ENCODE measurements at regions not wholly inside any gene's neighbourhood (a gene's known extent, or its start where the extent isn't known, plus 50 kb on each side); places are given as distances from the start of the nearest gene placed in this dataset.

DNA sequence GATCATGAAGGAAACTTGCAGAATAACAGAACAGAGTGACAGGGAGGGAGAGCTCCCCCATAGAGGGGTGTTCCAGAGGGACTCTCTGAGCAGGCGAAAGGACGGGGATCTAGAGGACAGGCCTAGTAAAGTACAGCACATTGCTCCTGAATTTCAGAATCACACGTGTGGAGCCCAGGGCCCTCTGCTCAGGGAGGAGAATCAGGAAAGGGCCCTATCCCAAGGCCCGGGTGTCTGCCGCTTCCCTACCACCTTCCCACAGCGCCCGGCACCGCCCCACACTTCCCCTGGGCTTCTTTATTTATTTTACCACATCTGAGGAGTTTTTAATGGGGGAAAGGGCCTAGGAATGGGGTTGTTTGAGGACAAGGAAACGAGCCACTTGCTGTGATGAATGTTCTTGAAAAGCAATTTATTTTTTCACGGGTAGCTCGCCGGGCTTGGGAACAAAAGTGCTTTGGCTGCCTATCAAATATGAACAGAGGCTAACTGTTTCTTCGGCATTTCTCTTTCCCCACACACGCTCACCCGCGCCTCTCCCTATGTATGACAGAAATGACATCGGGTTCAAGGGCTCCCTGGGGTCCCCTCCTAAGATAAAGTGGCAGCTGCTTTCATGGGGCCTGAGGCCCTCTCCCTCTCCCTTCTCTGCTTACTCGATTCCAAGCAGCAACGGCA, 79.3 kb upstream of the GLI2 start:
- no peak for DNase-seq (ENCODE audit: low read depth in 2 of 2)

DNA sequence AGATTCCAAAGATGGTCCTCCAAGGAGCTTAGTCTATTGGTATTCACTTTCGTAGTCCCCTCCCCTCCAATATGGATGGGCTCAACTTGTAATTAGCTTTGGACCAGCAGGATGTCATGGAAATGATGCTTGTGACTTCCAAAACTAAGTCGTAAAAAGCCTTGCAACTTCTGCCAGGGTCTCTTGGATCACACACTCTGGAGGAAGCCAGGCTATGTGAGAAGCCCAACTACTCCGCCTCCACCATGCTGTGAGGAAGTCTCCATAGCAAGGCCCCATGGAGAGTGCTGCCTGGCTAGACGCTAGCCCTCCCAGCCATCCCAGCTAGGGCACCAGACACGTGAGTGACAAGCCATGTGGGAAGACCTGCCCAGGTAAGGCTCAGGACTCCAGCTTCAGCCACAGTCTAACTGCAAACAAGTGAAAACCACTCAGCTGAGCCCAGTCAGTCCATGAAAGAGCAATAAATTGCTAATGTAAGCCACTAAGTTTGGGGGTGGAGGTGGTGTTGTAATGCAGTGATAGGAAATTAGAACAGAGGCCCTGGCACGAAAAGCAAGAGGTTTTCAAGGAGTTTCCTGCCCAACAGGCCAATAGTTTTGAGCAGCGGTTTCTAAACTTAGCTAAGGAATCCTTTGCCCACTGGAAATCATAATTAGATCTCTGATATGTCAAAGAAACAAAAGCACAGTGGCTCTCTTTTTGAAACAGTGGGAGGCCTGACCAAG, 77.5 kb upstream of the GLI2 start:
- no peak for DNase-seq (ENCODE audit: low read depth in 2 of 2)

DNA sequence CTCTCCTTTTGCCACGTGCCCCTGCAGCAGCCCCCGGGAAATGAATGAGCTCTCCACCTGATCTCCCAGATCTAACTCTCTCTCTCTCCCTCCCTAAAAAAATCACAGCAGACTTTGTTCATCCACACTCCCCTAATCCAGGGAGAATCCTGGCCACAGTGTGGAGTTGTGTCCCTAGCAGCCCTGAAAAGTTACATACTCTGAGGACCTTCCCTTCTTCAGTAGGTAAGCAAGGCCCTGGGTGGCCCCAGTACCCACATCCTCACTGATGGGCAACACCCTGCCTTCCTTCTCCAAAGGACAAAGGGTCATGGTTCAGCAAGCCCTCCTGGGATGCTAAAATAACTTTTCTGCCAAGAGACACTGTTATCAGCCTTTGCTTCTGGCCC, 76.9 kb upstream of the GLI2 start:
- no peak for DNase-seq (ENCODE audit: low read depth in 2 of 2)

DNA sequence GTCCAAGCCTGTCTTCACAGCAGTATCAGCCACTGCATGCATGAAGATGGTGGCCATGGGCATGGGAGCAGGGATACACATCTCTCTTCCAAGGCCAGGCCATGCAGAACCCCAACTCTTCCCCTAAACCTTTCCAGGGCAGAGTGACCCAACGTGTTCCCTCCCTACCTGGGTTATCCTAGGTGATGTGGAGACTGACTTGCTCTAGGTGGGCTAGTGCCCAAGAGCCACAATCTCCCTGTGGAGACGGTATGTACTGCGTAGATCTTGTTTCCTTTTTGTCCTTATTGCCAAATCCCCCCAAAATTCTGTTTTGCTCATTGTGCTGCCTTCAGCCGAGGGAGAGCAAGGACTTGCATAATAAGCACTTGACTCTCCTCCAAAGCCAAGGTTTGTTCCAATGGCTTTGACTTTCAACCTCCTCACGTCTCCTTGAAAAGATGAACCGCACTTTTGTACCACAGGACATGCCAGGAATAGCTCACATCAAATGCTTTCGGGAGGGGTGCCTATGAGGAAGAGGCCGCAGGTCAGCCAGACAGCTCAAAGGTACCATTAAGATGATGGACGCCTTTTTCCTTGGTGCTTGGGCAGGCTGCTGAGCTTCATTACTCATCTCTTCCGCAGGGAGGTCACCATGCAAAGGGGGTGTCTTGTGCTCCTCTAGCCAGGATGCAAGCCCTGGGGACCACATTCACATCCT, 76.2 kb upstream of the GLI2 start:
- DNase-seq (ENCODE audit: low read depth in 2 of 2), result no peak

DNA sequence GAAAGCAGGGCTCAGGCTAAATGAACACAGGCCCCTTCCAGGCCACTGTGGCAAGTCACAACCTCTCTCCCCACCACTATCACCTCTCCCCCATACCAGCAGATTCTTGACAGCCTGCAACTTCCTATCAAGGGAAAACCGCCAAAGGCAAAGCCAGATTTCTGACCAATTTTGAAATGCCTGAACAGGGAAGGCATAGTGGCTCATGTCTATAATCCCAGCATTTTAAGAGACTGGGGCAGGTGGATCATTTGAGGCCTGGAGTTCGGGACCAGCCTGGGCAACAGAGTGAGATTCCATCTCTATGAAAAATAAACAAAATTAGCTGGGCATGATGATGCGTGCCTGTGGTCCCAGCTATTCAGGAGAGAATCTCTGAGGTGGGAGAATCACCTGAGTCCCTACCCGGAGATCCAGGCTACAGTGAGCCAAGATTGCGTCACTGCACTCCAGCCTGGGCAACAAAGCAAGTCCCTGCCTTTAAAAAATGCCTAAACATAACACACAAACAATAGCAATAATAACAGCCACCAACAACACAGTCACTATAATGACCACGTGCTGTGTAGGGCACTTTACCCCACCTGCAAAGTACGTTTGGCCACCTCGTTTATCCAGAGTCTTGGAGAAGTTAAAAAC, 75.5 kb upstream of the GLI2 start:
- no peak for DNase-seq (ENCODE audit: low read depth in 2 of 2)

DNA sequence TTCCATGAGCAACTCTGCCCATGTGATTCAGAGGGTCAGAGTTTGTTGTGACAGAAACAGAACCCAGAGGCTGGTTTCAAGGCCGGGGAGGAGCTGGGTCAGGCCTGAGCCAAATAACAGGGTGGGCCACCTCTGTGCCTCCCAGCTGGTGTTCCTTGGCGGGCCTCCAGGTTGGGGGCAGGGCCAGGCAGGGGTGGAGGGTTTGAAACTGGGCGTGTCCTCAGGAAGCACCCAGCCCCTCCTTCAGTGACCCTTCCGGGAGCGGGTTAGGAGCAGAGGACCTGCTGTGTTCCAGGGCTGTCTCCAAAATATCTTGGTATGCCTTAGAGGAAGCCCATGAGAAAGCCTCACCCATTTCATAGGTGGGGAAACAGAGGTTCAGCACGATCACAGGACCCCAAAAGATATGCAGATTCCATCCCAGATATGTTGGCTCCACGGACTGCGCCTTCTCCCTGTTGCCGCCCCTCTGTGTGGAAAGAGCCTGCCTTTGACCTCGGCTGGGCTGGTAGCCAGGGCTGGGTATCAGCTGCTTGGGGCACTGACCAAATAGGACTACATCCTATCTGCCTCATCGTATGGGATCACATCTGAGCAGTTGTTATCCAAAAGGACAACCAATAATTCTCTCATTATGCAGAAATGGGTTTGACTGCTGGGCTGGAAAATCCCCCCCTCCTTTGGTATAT, 74.8 kb upstream of the GLI2 start:
- DNase-seq (ENCODE audit: low read depth in 2 of 2), result no peak

DNA sequence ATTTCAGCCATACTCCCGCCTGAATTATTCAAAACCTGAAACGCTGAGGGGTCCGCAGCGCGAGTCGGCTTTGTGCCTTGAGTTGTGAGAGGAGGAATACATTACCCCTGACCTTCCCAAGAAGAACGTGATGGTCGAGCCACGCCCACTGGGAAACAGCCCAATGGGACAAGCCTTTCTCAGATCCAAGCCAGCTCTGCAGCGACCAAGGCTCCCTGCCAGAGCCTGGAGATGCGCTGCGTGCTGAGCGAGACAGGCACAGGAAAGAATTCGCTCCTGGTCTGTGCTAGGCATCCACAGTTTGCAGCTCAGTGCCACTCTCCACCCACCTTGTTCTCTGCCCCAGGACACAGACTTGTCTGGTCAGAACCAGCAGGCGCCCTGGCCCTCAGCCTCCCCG, 74.1 kb upstream of the GLI2 start:
- DNase-seq (ENCODE audit: low read depth in 2 of 2), result no peak

DNA sequence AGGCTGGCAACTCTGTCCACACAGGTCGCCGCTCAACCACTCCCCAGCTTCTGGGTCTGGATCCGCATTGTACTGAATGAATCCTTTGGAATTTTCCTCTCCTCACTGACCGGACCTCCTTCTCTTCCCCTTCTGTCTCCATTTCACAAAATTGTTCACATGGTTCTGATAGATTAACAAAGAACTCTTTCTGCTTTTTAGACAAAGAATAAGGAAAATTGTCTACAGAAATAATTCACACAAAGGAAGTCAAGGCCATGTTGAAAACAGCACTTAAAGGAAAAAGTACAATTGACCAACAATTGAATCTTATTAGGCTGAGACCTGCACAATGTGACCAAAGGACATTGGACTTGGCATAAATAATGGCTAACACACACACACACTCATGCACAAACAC, 73.6 kb upstream of the GLI2 start:
- DNase-seq (ENCODE audit: low read depth in 2 of 2), result no peak

DNA sequence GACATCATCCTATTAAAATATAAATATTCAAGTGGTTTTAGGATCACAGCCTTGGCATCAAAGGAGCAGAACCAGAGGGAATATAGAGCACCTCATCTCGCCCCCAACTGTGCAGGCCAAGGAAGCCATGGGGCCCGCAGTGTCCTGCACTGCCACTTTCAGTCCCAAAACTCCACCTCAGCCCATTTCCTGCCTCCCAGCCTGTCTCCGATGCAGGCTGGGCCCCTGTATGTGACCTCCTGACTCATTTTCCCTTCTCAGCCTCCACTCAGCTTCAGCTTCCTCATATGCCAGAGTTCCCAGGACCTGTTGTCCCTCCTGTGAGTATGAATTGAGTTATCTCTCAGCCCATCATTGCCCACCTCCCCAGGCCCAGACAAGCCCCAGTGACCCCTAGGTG, 72.9 kb upstream of the GLI2 start:
- DNase-seq (ENCODE audit: low read depth in 2 of 2), result no peak

DNA sequence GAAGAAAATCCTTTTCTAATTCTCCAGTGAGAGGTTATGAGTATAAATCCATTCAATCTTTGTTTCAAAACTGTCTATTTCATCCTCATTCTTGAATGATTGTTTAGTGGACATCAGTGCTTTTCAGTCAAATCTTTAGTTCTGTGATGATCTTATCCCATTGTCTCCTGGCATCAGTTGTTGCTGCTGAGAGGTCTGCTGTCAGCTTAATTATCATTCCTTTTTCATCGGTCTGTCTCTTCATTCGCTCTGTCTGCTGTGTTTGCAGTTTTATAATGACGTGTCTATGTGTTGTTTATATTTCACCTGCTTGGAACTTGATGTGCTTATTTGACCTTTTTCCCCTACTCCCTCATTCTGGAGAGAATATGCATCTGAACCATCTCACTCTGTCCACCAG, 69.2 kb upstream of the GLI2 start:
- no peak for DNase-seq (ENCODE audit: low read depth in 2 of 2)

DNA sequence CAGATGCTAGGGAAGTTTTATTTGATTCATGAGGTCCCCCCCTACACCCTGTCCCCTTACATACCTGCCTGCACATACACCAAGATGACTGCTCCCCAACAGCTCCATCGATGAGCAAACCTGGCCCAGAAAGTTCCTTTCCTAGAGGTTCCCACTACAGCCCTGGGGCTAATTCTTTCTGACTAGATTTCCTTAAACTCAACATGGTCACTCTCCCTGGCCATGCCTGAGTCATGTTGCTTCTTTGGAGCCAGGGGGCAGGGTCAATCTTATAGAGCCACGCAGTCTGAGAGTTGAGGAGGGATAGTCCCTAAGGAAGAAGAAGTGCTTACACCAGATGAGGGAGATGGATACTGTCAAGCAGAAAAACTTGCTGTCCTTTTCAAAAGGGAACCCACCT, 67.7 kb upstream of the GLI2 start:
- no peak for DNase-seq (ENCODE audit: low read depth in 2 of 2)

DNA sequence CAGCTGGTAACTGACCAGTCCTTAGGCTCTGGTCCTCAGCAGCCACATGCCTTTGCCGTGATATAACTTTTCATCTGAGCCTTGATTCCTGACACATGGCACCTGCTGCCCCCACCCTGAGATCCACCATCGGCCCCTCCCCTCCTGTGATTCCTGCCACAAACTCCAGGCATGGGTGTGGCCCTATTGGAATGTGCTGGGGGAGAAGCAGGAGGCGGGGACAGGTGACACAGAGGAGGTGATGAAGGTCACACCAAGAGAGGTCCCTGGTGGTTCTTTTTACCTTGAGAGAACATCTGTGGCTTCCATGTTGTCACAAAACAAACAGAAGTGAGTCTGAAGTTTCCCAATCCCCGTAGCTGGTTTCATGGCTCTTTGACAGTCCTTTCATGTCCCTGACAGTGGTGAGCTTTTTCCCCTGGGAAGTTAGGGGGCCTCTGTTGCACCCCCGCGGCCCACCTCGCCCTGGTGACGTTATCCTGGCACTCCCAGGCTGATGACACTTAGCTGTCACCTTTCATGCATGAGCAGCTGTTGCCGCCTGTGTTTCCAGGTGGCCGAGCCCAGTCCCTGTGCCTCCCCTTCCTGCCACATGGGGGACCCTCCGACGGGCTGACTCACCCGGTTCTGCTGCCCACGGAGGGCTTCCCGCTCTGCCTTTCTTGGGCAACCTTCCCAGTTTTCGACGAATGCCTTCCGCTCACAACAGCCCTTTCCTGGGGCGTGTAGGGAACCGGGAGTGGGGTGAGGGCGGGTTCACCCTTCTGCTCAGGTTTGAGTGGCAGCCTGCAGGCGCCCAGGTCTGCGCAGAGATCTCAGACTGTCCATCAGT, 66.3 kb upstream of the GLI2 start:
- DNase-seq (ENCODE audit: low read depth in 2 of 2), result no peak

DNA sequence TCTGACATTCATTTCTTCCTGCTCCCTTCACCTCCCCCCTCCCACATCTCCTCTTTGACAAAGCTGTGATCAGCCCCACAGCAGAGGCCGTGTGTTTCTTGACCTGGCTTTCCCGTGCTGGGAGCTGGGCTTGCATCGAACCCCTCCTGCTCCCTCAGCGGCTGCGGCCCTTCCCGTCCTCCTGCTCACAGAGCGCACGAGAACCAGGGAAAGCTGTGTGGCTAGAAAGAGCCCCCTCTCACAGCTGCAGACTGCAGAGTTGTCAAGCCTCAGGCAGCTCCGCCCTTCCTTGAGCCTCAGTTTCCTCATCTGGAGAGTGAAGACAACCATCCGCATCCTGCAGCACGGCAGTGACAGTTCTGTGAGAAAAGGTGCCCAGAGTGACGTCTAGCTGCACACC, 65.7 kb upstream of the GLI2 start:
- no peak for DNase-seq (ENCODE audit: low read depth in 2 of 2)

DNA sequence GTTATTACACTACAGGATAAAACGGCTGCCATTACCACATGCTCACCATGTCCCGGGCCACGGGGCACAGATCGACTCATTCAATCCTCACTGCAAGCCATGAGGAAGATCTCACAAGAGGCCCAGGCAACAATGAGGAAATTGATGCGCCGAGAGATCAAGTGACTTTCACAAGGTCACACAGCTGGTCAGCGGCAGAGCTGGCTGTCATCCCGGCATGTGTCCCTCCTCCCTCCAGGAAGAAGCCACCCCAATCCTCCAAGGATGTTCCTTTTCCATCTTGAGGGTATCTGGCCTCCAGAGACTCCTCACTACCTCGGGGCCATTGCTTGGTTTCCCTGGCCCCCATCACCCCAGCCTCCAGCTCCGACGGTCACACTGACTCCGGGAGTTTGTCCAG, 65.3 kb upstream of the GLI2 start:
- no peak for DNase-seq (ENCODE audit: low read depth in 2 of 2)

DNA sequence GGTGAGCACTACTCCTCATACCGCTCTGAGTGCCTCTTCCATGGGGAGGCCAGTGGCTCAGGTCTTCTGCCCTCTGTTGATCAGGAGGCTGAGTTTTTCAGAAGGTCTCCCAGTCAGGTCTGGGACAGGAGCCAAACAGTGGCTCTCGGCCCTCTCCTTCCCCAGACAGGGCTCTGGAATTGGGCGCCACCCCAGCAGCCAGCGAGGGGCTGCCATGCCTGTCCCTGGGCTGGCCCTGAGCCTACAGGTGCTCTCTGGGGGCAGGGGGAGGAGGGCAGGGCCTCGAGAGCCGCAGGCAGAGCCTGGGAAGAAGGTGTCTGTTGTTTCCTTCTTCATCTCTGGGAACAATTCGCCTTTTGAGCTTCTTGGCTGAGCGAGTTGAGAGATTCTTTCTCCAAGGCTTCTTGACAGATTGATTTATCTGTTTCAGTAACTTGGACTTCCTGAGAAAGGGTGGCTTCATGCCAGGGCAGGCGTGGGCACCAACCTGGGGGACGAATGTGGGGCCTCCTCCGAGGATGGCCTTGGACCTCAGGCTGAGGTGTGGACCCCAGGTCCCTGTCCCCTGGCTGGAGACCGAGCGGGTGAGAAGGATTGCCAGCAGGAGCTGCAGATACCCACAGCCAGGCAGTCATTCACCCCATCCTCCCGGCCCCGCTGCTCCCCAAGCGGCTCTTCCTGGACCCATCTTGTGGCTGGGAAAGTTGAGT, 64.7 kb upstream of the GLI2 start:
- no peak for DNase-seq (ENCODE audit: low read depth in 2 of 2)

DNA sequence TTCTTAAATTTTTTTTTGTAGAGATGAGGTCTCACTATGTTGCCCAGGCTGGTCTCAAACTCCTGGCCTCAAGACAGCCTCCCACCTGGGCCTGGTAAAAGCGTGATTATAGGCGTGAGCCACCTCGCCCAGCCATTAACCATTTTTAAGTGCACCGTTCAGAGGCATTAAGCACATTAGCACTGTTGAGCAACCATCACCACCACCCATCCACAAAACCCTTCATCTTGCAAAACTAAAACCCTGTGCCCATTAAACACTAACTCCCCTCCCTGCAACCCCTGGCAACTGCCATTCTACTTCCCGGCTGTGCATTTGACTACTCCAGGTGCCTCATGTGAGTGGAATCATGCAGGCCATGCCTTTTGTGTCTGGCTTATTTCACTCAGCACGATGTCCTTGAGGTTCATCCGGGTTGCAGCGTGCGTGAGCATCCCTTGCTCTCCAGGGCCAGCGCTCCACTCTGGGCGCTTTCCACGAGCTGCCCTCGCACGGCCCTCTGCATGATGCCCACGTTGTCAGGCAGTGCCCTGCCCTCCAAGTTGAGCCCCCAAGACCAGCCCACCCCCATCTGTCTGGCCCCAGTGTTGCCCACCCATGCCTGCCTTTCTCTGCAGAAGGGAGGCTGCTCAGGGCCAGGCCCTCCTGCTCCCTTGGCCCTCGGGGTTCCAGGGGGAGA, 63.0 kb upstream of the GLI2 start:
- no peak for DNase-seq (ENCODE audit: low read depth in 2 of 2)

DNA sequence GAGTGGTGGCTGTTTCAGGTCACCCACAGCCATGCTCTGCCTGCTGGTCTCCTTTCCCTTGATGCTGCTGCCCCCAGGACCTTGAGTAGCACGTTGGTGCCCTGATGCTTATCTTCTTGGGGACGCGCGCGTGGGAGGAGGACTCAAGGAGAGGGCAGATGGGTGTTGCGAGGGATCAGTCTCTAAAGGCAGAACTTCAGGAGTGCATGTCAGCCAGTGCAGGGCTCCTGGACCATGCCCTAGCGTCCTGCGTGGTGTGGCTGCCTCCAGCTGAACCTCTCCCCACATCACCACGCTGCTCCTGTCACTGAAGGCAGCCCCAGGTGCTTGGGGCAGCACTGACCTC, 62.5 kb upstream of the GLI2 start:
- no peak for DNase-seq (ENCODE audit: low read depth in 2 of 2)

DNA sequence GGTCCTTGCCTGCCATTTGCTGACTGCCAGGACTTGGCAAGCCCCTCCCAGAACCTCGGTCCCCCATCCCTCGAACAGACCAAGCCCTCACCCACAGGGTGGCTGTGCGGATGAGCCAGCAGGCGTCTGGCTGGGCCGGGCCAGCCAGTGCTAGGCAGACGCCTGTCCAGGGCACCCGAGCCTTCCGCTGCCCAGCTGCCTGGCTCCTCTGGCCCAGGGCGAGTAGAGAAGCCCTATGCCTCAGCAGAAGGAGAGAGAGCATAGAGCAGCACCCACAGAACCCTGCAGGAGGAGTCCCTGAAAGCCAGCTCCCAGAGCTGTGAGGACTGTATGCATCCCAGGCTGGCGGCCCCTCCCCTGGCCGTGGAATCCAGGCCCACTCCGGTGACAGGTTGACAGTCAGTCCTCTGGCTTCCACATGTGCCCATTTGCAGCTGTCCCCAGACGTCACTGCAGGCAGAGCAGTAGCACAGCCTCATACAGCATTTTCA, 62.1 kb upstream of the GLI2 start:
- DNase-seq (ENCODE audit: low read depth in 2 of 2), result no peak

DNA sequence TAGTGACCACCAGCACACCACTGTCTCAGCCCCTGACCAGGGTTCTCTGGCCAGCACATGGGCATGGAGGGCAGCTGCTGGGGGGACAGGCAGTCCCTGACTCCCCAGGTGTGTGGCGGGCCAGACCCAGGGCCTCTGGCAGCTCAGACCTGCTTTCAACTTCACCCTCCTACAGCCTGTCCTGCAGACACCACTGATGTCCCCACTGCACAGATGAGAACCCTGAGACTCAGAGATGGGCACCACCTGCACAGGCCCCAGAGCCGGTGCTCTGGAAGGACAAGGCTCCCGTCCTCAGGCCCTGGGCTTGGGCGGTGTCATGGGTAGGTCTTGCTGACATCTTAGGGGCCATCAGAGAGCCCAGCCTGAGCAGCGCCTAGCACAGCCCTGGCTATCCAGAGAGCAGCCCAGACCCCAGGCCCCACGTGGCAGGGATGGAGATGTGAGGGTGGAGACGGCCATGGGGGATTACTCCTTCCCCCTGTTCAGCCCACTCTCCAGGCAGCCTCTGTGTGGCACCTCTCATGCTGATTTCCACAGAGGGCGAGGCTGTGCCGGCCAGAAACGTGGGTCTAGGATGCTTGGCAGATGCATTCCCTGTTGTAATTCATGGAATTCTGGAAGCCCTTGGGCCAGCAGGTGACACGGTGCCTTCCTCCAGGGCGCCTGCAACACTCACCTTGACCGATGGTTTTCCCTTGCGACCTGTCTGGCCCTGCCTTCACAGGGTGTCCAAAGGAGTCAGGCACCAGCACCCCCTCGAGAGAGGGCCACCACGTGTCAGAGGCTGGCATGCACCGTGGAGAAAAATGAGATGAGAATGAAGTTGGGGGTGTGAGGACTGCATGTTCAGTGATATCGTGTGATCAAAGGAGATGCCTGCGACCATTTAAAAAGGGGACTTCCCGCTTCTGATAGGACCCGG, 61.2 kb upstream of the GLI2 start:
- DNase-seq (ENCODE audit: low read depth in 2 of 2), result no peak
